ENCODE measurements at regions not wholly inside any gene's neighbourhood (a gene's known extent, or its start where the extent isn't known, plus 50 kb on each side); places are given as distances from the start of the nearest gene placed in this dataset.
"Not testable (repeated sequence)": the region's sequence is repeated elsewhere in the genome, so short reads cannot be mapped to it uniquely, and the experiment has no call there.

DNA sequence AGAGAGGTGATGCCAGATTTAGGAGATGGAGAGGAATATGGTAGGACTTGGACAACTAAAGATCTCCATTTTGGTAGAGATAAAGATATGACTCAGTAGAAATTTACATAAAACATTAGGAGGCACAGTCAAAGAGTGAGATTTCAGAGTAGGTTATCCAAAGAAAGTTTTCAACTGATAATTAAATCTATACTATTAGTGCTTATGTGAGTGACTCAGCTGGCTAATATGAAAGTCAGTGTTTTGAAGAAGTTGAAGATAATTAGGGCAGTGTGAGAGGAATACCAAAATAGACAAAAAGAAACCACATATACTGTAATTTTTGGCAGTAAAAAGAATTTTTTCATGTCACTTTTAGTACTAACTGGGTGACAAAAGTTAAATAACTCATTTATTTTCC lies 712.8 kb upstream of the HS3ST5 start (continued):
- TF ChIP-seq, protein P1, sequence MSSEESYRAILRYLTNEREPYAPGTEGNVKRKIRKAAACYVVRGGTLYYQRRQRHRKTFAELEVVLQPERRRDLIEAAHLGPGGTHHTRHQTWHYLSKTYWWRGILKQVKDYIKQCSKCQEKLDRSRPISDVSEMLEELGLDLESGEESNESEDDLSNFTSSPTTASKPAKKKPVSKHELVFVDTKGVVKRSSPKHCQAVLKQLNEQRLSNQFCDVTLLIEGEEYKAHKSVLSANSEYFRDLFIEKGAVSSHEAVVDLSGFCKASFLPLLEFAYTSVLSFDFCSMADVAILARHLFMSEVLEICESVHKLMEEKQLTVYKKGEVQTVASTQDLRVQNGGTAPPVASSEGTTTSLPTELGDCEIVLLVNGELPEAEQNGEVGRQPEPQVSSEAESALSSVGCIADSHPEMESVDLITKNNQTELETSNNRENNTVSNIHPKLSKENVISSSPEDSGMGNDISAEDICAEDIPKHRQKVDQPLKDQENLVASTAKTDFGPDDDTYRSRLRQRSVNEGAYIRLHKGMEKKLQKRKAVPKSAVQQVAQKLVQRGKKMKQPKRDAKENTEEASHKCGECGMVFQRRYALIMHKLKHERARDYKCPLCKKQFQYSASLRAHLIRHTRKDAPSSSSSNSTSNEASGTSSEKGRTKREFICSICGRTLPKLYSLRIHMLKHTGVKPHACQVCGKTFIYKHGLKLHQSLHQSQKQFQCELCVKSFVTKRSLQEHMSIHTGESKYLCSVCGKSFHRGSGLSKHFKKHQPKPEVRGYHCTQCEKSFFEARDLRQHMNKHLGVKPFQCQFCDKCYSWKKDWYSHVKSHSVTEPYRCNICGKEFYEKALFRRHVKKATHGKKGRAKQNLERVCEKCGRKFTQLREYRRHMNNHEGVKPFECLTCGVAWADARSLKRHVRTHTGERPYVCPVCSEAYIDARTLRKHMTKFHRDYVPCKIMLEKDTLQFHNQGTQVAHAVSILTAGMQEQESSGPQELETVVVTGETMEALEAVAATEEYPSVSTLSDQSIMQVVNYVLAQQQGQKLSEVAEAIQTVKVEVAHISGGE (CRISPR knock-in tag; IDR thresholded peaks at IDR 0.05), result no peak
- TF ChIP-seq, protein P2, sequence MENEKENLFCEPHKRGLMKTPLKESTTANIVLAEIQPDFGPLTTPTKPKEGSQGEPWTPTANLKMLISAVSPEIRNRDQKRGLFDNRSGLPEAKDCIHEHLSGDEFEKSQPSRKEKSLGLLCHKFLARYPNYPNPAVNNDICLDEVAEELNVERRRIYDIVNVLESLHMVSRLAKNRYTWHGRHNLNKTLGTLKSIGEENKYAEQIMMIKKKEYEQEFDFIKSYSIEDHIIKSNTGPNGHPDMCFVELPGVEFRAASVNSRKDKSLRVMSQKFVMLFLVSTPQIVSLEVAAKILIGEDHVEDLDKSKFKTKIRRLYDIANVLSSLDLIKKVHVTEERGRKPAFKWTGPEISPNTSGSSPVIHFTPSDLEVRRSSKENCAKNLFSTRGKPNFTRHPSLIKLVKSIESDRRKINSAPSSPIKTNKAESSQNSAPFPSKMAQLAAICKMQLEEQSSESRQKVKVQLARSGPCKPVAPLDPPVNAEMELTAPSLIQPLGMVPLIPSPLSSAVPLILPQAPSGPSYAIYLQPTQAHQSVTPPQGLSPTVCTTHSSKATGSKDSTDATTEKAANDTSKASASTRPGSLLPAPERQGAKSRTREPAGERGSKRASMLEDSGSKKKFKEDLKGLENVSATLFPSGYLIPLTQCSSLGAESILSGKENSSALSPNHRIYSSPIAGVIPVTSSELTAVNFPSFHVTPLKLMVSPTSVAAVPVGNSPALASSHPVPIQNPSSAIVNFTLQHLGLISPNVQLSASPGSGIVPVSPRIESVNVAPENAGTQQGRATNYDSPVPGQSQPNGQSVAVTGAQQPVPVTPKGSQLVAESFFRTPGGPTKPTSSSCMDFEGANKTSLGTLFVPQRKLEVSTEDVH (IDR thresholded peaks at IDR 0.05; ENCODE audit: low read depth, partially characterized antibody), result no peak
- TF ChIP-seq KDM1A (IDR thresholded peaks at IDR 0.05; ENCODE audit: borderline replicate concordance) (no peak), ZBED1 (IDR thresholded peaks at IDR 0.05; ENCODE audit: borderline replicate concordance) (no peak), BACH1 (IDR thresholded peaks at IDR 0.05; ENCODE audit: borderline replicate concordance) (no peak; the same call in 1 of the 2 replicates), NRF1 (conservative IDR thresholded peaks at IDR 0.05; ENCODE audit: low read depth, low read length) (no peak), SUPT20H (IDR thresholded peaks at IDR 0.05; ENCODE audit: borderline replicate concordance, control insufficient read depth, low read depth, low read length) (no peak), MXI1 (IDR thresholded peaks at IDR 0.05; ENCODE audit: low read depth, low read length) (no peak)
- TF ChIP-seq, protein P3, sequence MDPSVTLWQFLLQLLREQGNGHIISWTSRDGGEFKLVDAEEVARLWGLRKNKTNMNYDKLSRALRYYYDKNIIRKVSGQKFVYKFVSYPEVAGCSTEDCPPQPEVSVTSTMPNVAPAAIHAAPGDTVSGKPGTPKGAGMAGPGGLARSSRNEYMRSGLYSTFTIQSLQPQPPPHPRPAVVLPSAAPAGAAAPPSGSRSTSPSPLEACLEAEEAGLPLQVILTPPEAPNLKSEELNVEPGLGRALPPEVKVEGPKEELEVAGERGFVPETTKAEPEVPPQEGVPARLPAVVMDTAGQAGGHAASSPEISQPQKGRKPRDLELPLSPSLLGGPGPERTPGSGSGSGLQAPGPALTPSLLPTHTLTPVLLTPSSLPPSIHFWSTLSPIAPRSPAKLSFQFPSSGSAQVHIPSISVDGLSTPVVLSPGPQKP (IDR thresholded peaks at IDR 0.05; ENCODE audit: low read depth, low read length), result no peak

DNA sequence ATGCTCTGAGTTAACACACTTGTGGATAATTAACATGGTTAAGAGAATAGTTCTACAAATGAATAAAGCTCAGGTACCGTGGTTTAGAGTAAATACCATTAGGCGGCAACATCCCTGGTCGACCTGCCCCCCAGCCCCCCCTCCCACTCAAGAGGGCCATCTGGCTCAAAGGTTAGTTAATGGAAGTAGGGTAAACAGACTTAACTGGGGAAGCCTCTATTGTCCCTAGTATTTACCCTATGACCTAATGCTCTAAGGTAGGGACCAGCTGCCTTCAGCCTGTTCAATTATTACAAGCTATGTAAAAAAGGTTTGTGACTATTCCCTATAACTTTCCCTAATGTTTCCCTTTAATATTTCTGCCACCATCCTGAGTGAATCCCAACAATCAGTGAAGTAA lies 711.4 kb upstream of the HS3ST5 start:
- intact Hi-C loops (cut with micrococcal nuclease; ENCODE audit: unreplicated experiment), result loop anchor here (10.0 kb wide), 1 partner anchor 841 kb away; no protein-coding TSS in a partner anchor
- H3K27ac ChIP-seq (ENCODE audit: control insufficient read depth, insufficient read depth); SMC1A ChIA-PET (ENCODE audit: uncharacterized antibody, unreplicated experiment); BruUV-seq (replicated peaks); in situ Hi-C loops (cut with MboI); H3K4me1 ChIP-seq (ENCODE audit: control insufficient read depth, insufficient read depth, low read length); FAIRE-seq; RAD21 ChIA-PET (ENCODE audit: unreplicated experiment); H3K4me3 ChIP-seq; H3K27me3 ChIP-seq (replicated peaks in 1 of 2; ENCODE audit: control insufficient read depth in 2 of 2, insufficient read depth in 2 of 2, low read length in 1 of 2); POLR2A ChIA-PET; H3K9ac ChIP-seq (ENCODE audit: control insufficient read depth, insufficient read depth, low read length); H4K20me1 ChIP-seq (ENCODE audit: control insufficient read depth, insufficient read depth); H2AFZ ChIP-seq (ENCODE audit: control insufficient read depth, low read depth, low read length); H3K9me3 ChIP-seq (replicated peaks; ENCODE audit: control insufficient read depth, insufficient read depth, low read length); H3K79me2 ChIP-seq (ENCODE audit: control insufficient read depth, insufficient read depth, low read length); CTCF ChIA-PET; DNase-seq (ENCODE audit: low read depth, low spot score); H3K4me2 ChIP-seq (ENCODE audit: control insufficient read depth, insufficient read depth); H3K36me3 ChIP-seq (ENCODE audit: control insufficient read depth in 2 of 2, insufficient read depth in 2 of 2, low read length in 1 of 2); ATAC-seq: not testable (repeated sequence)
- 65% methylated on average over 3 of the region's 3 CpGs for WGBS (ENCODE audit: insufficient coverage, insufficient replicate concordance, low lambda C conversion rate, missing lambda C conversion rate)
